ENCODE measurements at regions not wholly inside any gene's neighbourhood (a gene's known extent, or its start where the extent isn't known, plus 50 kb on each side); places are given as distances from the start of the nearest gene placed in this dataset.

- Mint-ChIP-seq H3K4me3 (no peak overlapping the region), H3K4me1 (ENCODE audit: low read depth) (peaks cover 9% of the 10 kb centered on the region), H3K36me3 (ENCODE audit: low read depth) (no peaks in the 10 kb centered on the region), H3K9me3 (peaks cover 13% of the 10 kb centered on the region), H3K27me3 (peaks cover 80% of the 10 kb centered on the region), H3K27ac (no peak overlapping the region)
These were observed 68.9 kb upstream of the GNAZ start for GRCh38 chr22:23001463-23001862.

DNA sequence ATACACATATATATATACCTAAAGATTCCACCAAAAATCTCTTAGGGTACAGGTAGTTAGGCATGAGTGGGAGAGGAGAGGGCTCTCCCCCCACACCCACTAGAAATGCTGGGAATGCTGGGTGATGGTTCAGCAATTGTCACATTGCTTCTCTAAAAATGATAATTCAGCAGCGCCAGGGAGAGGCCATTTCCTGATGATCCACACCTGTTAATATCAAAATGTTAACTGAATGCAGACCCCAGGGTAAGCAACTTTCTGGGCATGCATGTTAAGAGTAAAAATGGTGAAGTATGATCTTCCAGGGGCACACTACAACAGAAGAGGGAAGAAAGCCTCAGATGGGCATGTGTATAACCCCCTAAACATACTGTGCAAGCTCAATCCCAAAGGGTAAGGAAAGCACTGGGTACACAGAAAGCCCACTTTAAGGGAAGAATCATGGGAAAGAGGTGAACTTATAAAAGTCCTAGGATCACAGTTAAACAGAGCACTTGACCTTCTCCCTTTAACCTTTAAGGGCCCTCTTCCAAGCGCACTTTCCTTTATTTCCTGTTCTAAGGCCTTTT is 67.6 kb upstream of the GNAZ start:
- H3K4me3 Mint-ChIP-seq, result no peak overlapping the region
- H3K27ac Mint-ChIP-seq, result no peak overlapping the region
- peaks cover 9% of the 10 kb centered on the region for H3K4me1 Mint-ChIP-seq (ENCODE audit: low read depth)
- H3K9me3 Mint-ChIP-seq, result peaks cover 9% of the 10 kb centered on the region
- H3K27me3 Mint-ChIP-seq, result peaks cover 79% of the 10 kb centered on the region
- H3K36me3 Mint-ChIP-seq (ENCODE audit: low read depth), result no peaks in the 10 kb centered on the region

DNA sequence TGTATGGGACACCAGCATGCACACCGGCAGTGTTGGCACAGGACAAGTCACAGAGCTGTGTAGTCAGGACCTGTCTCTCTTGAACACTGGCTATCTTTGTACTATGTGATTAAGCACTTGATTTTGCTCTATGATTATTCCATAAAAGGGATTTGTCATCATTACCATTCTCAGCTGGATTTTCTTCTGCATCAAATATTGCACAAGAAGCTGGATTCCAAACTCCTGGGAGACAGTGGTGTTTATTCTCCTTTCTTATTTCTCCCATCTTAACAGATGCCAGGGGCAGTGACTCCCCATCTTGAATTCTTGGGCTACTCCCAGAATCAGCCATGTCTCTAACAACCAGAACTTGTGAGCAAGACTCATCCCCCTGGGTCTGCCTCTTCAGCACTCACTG is 62.5 kb upstream of the GNAZ start:
- Mint-ChIP-seq H3K27ac (no peak overlapping the region), H3K9me3 (no peaks in the 10 kb centered on the region), H3K27me3 (peaks cover 65% of the 10 kb centered on the region), H3K4me1 (ENCODE audit: low read depth) (peaks cover 24% of the 10 kb centered on the region), H3K36me3 (ENCODE audit: low read depth) (no peaks in the 10 kb centered on the region), H3K4me3 (no peak overlapping the region)

DNA sequence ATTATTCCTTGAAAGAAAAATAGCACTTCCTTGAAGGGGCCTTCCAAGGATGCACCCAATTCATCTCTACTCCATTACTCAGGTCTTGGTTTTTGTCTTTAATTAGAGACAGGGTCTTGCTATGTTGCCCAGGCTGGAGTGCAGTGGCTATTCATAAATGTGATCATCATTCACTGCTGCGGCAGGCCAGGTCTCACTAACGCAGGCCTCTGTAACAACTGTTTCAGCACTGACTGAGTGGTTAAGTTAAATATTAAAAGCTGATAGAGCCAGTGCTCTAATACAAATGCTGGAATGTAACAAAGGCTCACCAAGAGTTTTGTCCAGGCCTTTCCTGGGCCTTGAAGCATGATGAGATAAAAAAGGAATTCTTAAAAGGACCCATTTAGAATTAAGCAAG is 61.4 kb upstream of the GNAZ start:
- Mint-ChIP-seq H3K27me3 (peaks cover 62% of the 10 kb centered on the region), H3K36me3 (ENCODE audit: low read depth) (no peaks in the 10 kb centered on the region), H3K4me3 (no peak overlapping the region), H3K4me1 (ENCODE audit: low read depth) (peaks cover 24% of the 10 kb centered on the region), H3K27ac (no peak overlapping the region), H3K9me3 (no peaks in the 10 kb centered on the region)
